ENCODE measurements at regions not wholly inside any gene's neighbourhood (a gene's known extent, or its start where the extent isn't known, plus 50 kb on each side); places are given as distances from the start of the nearest gene placed in this dataset.

DNA sequence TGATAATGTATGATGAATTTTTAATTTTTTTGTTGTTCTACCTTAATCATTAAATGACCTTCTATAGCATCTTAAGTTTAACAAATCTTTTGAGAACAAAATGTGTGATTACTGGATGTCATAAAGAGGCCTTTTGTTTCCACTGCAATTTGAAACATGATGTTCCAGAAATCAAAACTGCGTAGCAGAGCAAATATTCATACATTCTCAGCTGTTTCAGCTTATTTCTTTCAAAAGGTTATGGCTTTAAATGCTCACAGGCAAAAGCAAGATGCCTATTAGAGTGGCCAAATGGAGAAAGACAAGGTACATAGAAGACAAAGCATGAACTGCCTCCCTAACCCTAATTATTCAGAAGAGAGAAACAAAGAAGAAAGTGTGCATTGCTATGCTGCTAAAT, 233.0 kb upstream of the SLC7A11 start:
- TF ChIP-seq, protein P1, sequence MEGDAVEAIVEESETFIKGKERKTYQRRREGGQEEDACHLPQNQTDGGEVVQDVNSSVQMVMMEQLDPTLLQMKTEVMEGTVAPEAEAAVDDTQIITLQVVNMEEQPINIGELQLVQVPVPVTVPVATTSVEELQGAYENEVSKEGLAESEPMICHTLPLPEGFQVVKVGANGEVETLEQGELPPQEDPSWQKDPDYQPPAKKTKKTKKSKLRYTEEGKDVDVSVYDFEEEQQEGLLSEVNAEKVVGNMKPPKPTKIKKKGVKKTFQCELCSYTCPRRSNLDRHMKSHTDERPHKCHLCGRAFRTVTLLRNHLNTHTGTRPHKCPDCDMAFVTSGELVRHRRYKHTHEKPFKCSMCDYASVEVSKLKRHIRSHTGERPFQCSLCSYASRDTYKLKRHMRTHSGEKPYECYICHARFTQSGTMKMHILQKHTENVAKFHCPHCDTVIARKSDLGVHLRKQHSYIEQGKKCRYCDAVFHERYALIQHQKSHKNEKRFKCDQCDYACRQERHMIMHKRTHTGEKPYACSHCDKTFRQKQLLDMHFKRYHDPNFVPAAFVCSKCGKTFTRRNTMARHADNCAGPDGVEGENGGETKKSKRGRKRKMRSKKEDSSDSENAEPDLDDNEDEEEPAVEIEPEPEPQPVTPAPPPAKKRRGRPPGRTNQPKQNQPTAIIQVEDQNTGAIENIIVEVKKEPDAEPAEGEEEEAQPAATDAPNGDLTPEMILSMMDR (IDR thresholded peaks at IDR 0.05) = no peak
- no peak for TF ChIP-seq POLR2AphosphoS5 (IDR thresholded peaks at IDR 0.05)
- no peak for TF ChIP-seq POLR2A (IDR thresholded peaks at IDR 0.05)
- TF ChIP-seq EP300 (IDR thresholded peaks at IDR 0.05) = no peak
